ENCODE measurements at regions not wholly inside any gene's neighbourhood (a gene's known extent, or its start where the extent isn't known, plus 50 kb on each side); places are given as distances from the start of the nearest gene placed in this dataset.
A peak's percentile ranks its signal among the peaks of the same experiment; 100 is the strongest.

- H3K9ac ChIP-seq (ENCODE audit: low read length in 3 of 3), result no peak overlapping the region
- no peak overlapping the region for H3K27ac ChIP-seq (ENCODE audit: low read depth in 2 of 2, low read length in 2 of 2)
- H3K36me3 ChIP-seq (ENCODE audit: control insufficient read depth in 2 of 3, insufficient read depth in 3 of 3, low read length in 3 of 3), result no peaks in the 10 kb centered on the region
- DNase-seq, result peak in 1 of 5 donors; percentile 18
- H3K4me1 ChIP-seq (ENCODE audit: control insufficient read depth in 2 of 3, insufficient read depth in 2 of 3, low read depth in 1 of 3, low read length in 3 of 3), result no peaks in the 10 kb centered on the region
- peaks cover 0 to 9% (median 0%) of the 10 kb centered on the region in 3 donors for H3K9me3 ChIP-seq (ENCODE audit: control insufficient read depth in 2 of 3, insufficient read depth in 1 of 3, low read length in 3 of 3)
- no peak overlapping the region for H3K4me3 ChIP-seq (ENCODE audit: low read length in 3 of 3)
- H3K27me3 ChIP-seq (ENCODE audit: control insufficient read depth, insufficient read depth, low read length), result no peaks in the 10 kb centered on the region
- TF ChIP-seq, protein P1, sequence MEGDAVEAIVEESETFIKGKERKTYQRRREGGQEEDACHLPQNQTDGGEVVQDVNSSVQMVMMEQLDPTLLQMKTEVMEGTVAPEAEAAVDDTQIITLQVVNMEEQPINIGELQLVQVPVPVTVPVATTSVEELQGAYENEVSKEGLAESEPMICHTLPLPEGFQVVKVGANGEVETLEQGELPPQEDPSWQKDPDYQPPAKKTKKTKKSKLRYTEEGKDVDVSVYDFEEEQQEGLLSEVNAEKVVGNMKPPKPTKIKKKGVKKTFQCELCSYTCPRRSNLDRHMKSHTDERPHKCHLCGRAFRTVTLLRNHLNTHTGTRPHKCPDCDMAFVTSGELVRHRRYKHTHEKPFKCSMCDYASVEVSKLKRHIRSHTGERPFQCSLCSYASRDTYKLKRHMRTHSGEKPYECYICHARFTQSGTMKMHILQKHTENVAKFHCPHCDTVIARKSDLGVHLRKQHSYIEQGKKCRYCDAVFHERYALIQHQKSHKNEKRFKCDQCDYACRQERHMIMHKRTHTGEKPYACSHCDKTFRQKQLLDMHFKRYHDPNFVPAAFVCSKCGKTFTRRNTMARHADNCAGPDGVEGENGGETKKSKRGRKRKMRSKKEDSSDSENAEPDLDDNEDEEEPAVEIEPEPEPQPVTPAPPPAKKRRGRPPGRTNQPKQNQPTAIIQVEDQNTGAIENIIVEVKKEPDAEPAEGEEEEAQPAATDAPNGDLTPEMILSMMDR (IDR thresholded peaks at IDR 0.05; ENCODE audit: borderline replicate concordance, extremely low read depth, insufficient read depth), result no peak
- no peak for FAIRE-seq
- intact Hi-C loops (cut with DNase I), result no loop called here
Measured at GRCh38 chr2:120476141-120476540, 130.2 kb downstream of the INHBB start.

- Histone ChIP-seq H3K27ac (ENCODE audit: low read depth in 2 of 2, low read length in 2 of 2) (no peak overlapping the region), H3K36me3 (ENCODE audit: control insufficient read depth in 2 of 3, insufficient read depth in 3 of 3, low read length in 3 of 3) (no peaks in the 10 kb centered on the region), H3K9me3 (ENCODE audit: control insufficient read depth in 2 of 3, insufficient read depth in 1 of 3, low read length in 3 of 3) (peaks cover 0 to 3% (median 0%) of the 10 kb centered on the region in 3 donors), H3K9ac (ENCODE audit: low read length in 3 of 3) (no peak overlapping the region), H3K4me1 (ENCODE audit: control insufficient read depth in 2 of 3, insufficient read depth in 2 of 3, low read depth in 1 of 3, low read length in 3 of 3) (no peaks in the 10 kb centered on the region), H3K4me3 (ENCODE audit: low read length in 3 of 3) (no peak overlapping the region), H3K27me3 (ENCODE audit: control insufficient read depth, insufficient read depth, low read length) (no peaks in the 10 kb centered on the region)
- DNase-seq, result peak in 1 of 5 donors; percentile 14
- no peak for FAIRE-seq
- intact Hi-C loops (cut with DNase I), result no loop called here
- TF ChIP-seq, protein P1 (IDR thresholded peaks at IDR 0.05; ENCODE audit: borderline replicate concordance, extremely low read depth, insufficient read depth), result no peak
Measured at GRCh38 chr2:120477198-120477597, 131.3 kb downstream of the INHBB start.

DNA sequence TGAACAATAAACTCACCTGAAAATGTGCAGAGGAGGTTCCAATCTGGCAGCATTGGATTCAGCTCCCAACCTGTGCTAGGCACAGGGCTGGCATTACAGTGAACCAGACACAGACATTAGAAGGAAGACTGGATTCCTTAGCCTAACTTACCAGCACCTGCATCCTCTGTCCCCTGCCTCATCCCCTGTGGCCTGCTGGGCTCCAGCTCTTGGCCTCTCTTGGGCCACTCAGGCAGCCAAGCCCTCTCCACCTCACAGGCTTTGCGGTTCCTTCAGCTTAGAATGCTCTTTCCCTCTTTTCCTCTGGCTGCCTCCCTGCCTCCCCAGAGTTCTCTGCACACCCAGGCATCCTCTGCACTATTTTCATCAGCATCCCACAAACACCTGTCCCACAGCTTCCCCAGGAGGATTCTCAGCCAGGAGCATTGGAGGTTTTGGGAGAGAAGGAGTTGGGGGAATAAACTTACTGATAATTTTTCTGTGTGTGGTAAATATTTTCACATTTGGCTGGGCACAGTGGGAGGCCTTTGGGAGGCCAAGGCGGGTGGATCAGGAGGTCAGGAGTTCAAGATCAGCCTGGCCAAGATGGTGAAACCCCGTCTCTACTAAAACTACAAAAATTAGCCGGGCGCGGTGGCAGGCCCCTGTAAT lies 132.0 kb downstream of the INHBB start:
- intact Hi-C loops (cut with DNase I), result no loop called here
- Histone ChIP-seq H3K4me1 (ENCODE audit: control insufficient read depth in 2 of 3, insufficient read depth in 2 of 3, low read depth in 1 of 3, low read length in 3 of 3) (no peaks in the 10 kb centered on the region), H3K4me3 (ENCODE audit: low read length in 3 of 3) (no peak overlapping the region), H3K9ac (ENCODE audit: low read length in 3 of 3) (no peak overlapping the region), H3K27ac (ENCODE audit: low read depth in 2 of 2, low read length in 2 of 2) (no peak overlapping the region), H3K9me3 (ENCODE audit: control insufficient read depth in 2 of 3, insufficient read depth in 1 of 3, low read length in 3 of 3) (no peaks in the 10 kb centered on the region), H3K27me3 (ENCODE audit: control insufficient read depth, insufficient read depth, low read length) (no peaks in the 10 kb centered on the region), H3K36me3 (ENCODE audit: control insufficient read depth in 2 of 3, insufficient read depth in 3 of 3, low read length in 3 of 3) (no peaks in the 10 kb centered on the region)
- FAIRE-seq (no peak), DNase-seq (peak in 1 of 5 donors; percentile 4)
- TF ChIP-seq, protein P1 (IDR thresholded peaks at IDR 0.05; ENCODE audit: borderline replicate concordance, extremely low read depth, insufficient read depth), result no peak

All from kidney (tissue), 13 donors.